ACHN (cell line): ENCODE measurements at regions not wholly inside any gene's neighbourhood (a gene's known extent, or its start where the extent isn't known, plus 50 kb on each side); places are given as distances from the start of the nearest gene placed in this dataset.

Experiments used
- DNase-seq: peaks from one replicate; pipeline ENCODE4 v3.0.0-alpha.2; 2015
- in situ Hi-C: cut with HindIII; loops from 2 replicates; pipeline ENCODE4 v1.10.0; 2017; ENCODE audit warnings: low sequenced_read_pairs, low pct_ligation_motif_present, low pct_unique_long_range_greater_than_20kb

GRCh38 chr2:62569907-62570841 is 64.2 kb upstream of the TMEM17 start:
- in situ Hi-C loops, result no loop called here
- DNase-seq, result peak; percentile 59

- DNase-seq, result no peak
- in situ Hi-C loops, result no loop called here
Measured at GRCh38 chr2:62568983-62569837, 63.2 kb upstream of the TMEM17 start.

GRCh38 chr2:62568074-62568473 is 62.1 kb upstream of the TMEM17 start:
- in situ Hi-C loops, result no loop called here
- DNase-seq, result no peak

- in situ Hi-C loops, result no loop called here
- no peak for DNase-seq
Measured at GRCh38 chr2:62567669-62568068, 61.7 kb upstream of the TMEM17 start.

GRCh38 chr2:62566847-62567246 is 60.9 kb upstream of the TMEM17 start:
- DNase-seq, result no peak
- in situ Hi-C loops, result no loop called here

- DNase-seq, result no peak
- in situ Hi-C loops, result no loop called here
Measured at GRCh38 chr2:62565309-62565908, 59.4 kb upstream of the TMEM17 start.

- in situ Hi-C loops, result no loop called here
- no peak for DNase-seq
Measured at GRCh38 chr2:62564380-62565137, 58.6 kb upstream of the TMEM17 start.

GRCh38 chr2:62561586-62561985 is 55.6 kb upstream of the TMEM17 start:
- in situ Hi-C loops, result no loop called here
- no peak for DNase-seq

GRCh38 chr2:62559582-62559981 is 53.6 kb upstream of the TMEM17 start:
- no peak for DNase-seq
- in situ Hi-C loops, result no loop called here

GRCh38 chr2:62558743-62559142 is 52.7 kb upstream of the TMEM17 start:
- in situ Hi-C loops, result no loop called here
- no peak for DNase-seq

- no peak for DNase-seq
- in situ Hi-C loops, result no loop called here
Measured at GRCh38 chr2:62556086-62556485, 50.1 kb upstream of the TMEM17 start.
